Panc1 (cell line): ENCODE measurements at regions not wholly inside any gene's neighbourhood (a gene's known extent, or its start where the extent isn't known, plus 50 kb on each side); places are given as distances from the start of the nearest gene placed in this dataset.

Source experiments
- ATAC-seq: fragments of 200-7000 bp; cut with Tn5 transposase; 2 replicates; pipeline ENCODE4 v1.9.1; 2020; ENCODE audit warnings: mild to moderate bottlenecking, moderate library complexity
- BruUV-seq: library from RNA; stranded (reverse); fragments of 400-500 nt; replicated peaks from 2 replicates; lab custom pipeline; 2021; lab: Mats Ljungman, UMichigan
- CTCF ChIA-PET: fragments of 300-600 bp; sonication (Branson Sonifier 250); formaldehyde crosslinking; loops from one replicate; lab custom pipeline; 2022; ENCODE audit warnings: antibody characterized with exemption; lab: Charles Lee
- POLR2A ChIA-PET: fragments of 300-600 bp; sonication (Branson Sonifier 250); formaldehyde crosslinking; loops from one replicate; lab custom pipeline; 2022; ENCODE audit warnings: antibody characterized with exemption; lab: Charles Lee
- DNase-seq: peaks from one replicate; pipeline ENCODE4 v3.0.0-alpha.2; 2010; ENCODE audit warnings: low read depth, low spot score
- H3K27ac ChIP-seq: 2 replicates; pipeline ENCODE4 v1.5.1; 2011; ENCODE audit warnings: mild to moderate bottlenecking, low read length, inconsistent platforms
- H3K27me3 ChIP-seq: fragments of 200-500 bp; sonication (Bioruptor generic); 2 replicates; pipeline ENCODE4 v1.6.0; 2014; ENCODE audit warnings: low read length, inconsistent platforms; ENCODE audit not compliant: control insufficient read depth, insufficient read depth
- H3K36me3 ChIP-seq: fragments of 200-500 bp; sonication (Bioruptor generic); 2 replicates; pipeline ENCODE4 v1.5.1; 2014; ENCODE audit warnings: inconsistent platforms, mild to moderate bottlenecking, low read length, moderate library complexity; ENCODE audit not compliant: control insufficient read depth, insufficient read depth
- H3K4me1 ChIP-seq: 2 replicates; pipeline ENCODE4 v1.5.1; 2011; ENCODE audit warnings: inconsistent platforms, mild to moderate bottlenecking, low read length, moderate library complexity; ENCODE audit not compliant: control insufficient read depth, insufficient read depth
- H3K4me3 ChIP-seq, 2 experiments: 2 replicates each; pipeline ENCODE4 v1.5.1; 2011 to 2012; ENCODE audit warnings: low read depth in 2 of 2, low read length in 2 of 2, mild to moderate bottlenecking in 2 of 2, inconsistent platforms in 1 of 2, moderate library complexity in 1 of 2
- H3K9me3 ChIP-seq: fragments of 200-500 bp; sonication (Bioruptor generic); 2 replicates; pipeline ENCODE4 v1.5.1; 2014; ENCODE audit warnings: low read depth, mild to moderate bottlenecking, inconsistent platforms, low read length, moderate library complexity; ENCODE audit not compliant: control insufficient read depth, insufficient read depth
- CTCF ChIP-seq: fragments of 450-650 bp; IDR thresholded peaks from 2 replicates; pipeline ENCODE4 v1.5.1; 2017; ENCODE audit warnings: mild to moderate bottlenecking
- POLR2AphosphoS5 ChIP-seq: IDR thresholded peaks from 2 replicates; pipeline ENCODE4 v1.6.1; 2012; ENCODE audit warnings: mild to moderate bottlenecking, low read depth, low read length, moderate library complexity
- REST ChIP-seq, 2 experiments: IDR thresholded peaks; 2 replicates each; pipeline ENCODE4 v1.6.1; 2011 to 2012; ENCODE audit warnings: low read depth in 2 of 2, control low read depth in 1 of 2, low read length in 1 of 2, mild to moderate bottlenecking in 1 of 2, moderate library complexity in 1 of 2; ENCODE audit not compliant: insufficient read depth in 1 of 2
- SIN3A ChIP-seq: IDR thresholded peaks from 2 replicates; pipeline ENCODE4 v1.6.1; 2012; ENCODE audit warnings: low read depth, mild to moderate bottlenecking, low read length, moderate library complexity, borderline replicate concordance; ENCODE audit not compliant: insufficient read depth
- TCF7L2 ChIP-seq: IDR thresholded peaks from 2 replicates; pipeline ENCODE4 v1.6.1; 2011; ENCODE audit warnings: mild to moderate bottlenecking, low read depth, low read length, inconsistent platforms
- in situ Hi-C: cut with HindIII; loops from 2 replicates; pipeline ENCODE4 v1.10.0; 2016; ENCODE audit warnings: low sequenced_read_pairs, low pct_unique_long_range_greater_than_20kb
- intact Hi-C: fragments of 100-400 bp; cut with micrococcal nuclease; formaldehyde crosslinking; loops from one replicate; pipeline ENCODE4 v1.10.0; 2022; ENCODE audit not compliant: unreplicated experiment

GRCh38 chr1:29585656-29586055, 349.3 kb downstream of the PTPRU start:
- in situ Hi-C loops, result no loop called here
- Histone ChIP-seq H3K27ac (no peak overlapping the region), H3K27me3 (no peaks in the 10 kb centered on the region), H3K9me3 (no peaks in the 10 kb centered on the region), H3K36me3 (no peaks in the 10 kb centered on the region), H3K4me1 (no peaks in the 10 kb centered on the region; the same call in 1 of the 2 replicates), H3K4me3 (no peak overlapping the region)
- ATAC-seq, result no peak
- ChIA-PET CTCF (no interaction called here), POLR2A (no interaction called here)
- TF ChIP-seq POLR2AphosphoS5, result no peak
- no peak for TF ChIP-seq TCF7L2
- TF ChIP-seq REST (IDR thresholded peaks at IDR 0.05; ENCODE audit: insufficient read depth in 1 of 2, low read depth in 2 of 2, low read length in 1 of 2), result no peak
- no peak for TF ChIP-seq SIN3A
- no peak for TF ChIP-seq CTCF
- intact Hi-C loops, result no loop called here
- DNase-seq, result no peak
- no TSS peak for BruUV-seq

- Histone ChIP-seq H3K9me3 (no peaks in the 10 kb centered on the region), H3K4me3 (no peak overlapping the region), H3K36me3 (no peaks in the 10 kb centered on the region), H3K27me3 (no peaks in the 10 kb centered on the region), H3K4me1 (no peaks in the 10 kb centered on the region), H3K27ac (no peak overlapping the region)
- ATAC-seq (no peak), DNase-seq (no peak)
- POLR2A ChIA-PET, result no interaction called here
- no TSS peak for BruUV-seq
- CTCF ChIA-PET, result no interaction called here
- intact Hi-C loops (no loop called here), in situ Hi-C loops (no loop called here)
- TF ChIP-seq CTCF (no peak), POLR2AphosphoS5 (no peak), REST (IDR thresholded peaks at IDR 0.05; ENCODE audit: insufficient read depth in 1 of 2, low read depth in 2 of 2, low read length in 1 of 2) (no peak), SIN3A (no peak), TCF7L2 (no peak)
These were observed 348.9 kb downstream of the PTPRU start for GRCh38 chr1:29585201-29585600.
